ENCODE measurements at regions not wholly inside any gene's neighbourhood (a gene's known extent, or its start where the extent isn't known, plus 50 kb on each side); places are given as distances from the start of the nearest gene placed in this dataset.

DNA sequence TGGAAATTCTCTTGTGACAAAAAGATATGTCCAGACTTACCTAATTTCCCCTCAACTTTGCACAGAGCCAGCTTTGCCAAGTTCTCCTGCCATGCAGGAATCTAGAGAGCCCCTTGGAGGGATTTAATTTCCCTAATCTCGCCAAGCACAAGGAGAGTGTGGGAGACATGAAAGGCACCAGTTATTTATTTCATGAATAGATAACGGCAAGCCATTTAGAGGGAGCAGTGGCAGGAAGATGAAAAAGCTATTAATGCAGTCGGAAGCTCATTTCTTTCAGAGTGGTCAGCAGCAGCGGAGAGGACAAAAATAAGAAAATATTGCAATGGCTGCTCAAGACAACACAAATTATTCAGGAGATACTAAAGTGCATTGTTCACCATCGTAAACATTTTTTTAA lies 150.9 kb upstream of the WSCD2 start:
- no peak for DNase-seq (ENCODE audit: low spot score)

DNA sequence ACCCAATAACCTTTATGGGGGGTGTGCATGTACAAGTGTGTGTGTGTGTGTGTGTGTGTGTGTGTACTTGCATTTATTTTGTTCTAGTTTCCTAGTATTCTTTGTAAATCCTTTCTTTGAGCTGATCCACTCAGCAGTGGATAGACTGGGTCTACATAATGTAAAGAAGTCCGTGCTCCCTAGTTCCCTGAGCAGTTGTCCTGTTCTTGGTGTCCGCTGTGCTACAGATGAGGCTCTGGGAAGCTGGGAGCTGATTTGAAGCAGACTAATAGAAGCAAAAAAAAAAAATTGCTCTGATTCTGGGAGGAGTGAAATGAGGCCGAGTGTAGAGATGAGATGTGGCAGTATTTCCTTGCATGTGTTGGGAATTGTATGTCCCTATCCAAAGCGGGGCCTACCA lies 150.4 kb upstream of the WSCD2 start:
- no peak for DNase-seq (ENCODE audit: low spot score)

DNA sequence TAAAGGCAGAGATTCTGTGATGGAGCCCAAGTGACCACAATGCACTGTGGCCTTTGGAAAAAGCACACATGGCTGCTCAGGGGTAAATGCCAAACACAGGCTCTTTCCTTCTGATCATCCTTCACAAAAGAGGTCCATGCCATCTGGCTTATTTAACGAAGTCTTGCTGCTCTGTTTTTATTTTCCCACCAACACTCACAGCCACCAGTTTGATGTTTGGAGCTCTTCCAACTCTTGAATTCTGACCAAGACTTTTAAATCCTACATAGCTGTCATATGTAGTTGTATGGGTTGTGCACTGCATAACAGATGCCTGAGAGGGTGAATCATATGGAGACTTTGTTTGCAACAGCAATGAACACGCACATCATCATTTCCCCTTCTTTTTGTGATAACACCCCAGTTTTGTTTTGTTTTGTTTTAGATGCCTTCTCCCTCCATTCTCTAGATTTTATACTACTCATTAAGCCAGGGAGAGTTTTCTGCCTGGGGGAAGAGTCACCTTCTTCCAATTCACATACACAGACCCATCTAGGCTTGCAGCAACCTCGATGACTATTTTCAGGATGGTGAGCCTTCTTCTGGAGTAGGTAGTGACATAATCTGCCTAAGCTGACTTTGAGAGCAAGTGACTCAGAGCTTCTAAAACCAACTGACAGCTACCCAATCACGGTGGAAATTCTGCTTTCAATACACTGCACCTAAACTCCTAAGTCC lies 145.2 kb upstream of the WSCD2 start:
- no peak for DNase-seq (ENCODE audit: low spot score)

DNA sequence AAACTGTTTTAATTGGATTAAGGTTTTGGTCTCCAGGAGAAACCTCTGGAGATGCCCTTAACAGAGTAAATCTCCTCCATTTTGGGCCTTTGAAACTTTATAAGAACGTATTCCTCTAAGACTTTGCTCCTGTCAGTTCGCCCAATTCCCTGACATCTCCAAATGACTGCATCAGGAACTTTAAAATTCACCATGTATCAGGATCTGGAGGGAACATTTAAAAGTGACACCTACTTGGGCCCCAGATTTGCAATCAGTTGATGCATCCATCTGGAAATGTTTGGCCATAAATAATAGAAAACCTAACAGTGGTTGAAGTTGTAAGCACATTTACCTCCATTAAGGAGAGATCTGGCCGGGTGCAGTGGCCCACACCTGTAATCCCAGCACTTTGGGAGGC lies 144.1 kb upstream of the WSCD2 start:
- no peak for DNase-seq (ENCODE audit: low spot score)

DNA sequence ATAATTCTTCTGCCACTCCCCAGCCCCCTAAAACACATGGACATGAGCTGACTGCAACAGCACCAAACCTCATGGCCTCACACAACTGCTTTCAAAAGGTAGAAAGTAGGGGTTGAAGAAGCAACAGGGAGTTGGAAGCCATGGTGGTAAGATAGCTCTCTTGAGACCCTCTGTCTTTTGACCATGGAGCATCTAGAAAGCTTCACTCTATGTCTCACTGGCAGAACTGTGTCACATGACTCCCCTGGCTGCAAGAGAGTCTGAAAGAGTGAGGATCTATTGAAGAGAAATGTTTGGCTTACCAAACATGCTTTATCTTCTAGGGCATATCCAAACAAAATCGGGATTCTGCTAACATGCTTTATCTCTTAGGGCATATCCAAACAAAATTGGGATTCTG lies 142.9 kb upstream of the WSCD2 start:
- no peak for DNase-seq (ENCODE audit: low spot score)

DNA sequence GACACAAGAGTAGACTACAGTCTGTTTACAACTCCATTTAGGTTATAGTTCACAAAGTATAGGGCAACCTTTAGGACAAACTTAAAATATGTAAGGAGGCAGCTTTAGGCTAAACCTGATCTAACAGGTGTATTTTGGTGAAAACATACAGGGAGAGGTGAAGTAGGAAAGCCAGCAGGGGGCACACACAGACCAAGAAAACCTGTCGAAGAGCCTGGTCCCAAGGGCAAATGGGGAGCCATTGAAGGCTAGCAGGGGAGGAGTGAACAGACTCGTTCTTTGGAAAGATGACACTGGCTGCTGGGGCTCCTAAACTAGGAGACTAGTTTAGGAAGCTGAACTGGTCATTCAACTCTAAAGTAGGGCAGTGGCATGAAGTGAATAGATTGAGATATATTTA lies 138.8 kb upstream of the WSCD2 start:
- no peak for DNase-seq (ENCODE audit: low spot score)

DNA sequence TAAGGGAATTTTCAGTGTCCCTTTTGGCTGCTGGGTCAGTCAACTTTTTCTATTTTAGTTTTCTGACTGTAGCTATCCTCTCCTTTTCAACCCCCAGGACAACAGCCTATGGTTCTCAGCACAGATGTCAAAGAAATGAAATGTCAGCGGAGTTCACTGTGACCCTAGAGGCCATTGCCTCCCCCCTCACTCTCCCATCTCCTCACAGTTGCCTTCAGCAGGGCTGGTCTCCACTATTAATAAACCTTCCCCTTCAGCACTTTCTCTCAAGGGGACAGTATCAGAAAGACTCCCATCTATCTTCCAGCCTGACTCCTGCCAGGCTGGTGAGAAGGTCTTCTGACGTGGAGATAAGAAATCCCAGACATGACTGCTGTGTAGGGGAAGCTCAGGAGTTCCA lies 137.1 kb upstream of the WSCD2 start:
- no peak for DNase-seq (ENCODE audit: low spot score)

DNA sequence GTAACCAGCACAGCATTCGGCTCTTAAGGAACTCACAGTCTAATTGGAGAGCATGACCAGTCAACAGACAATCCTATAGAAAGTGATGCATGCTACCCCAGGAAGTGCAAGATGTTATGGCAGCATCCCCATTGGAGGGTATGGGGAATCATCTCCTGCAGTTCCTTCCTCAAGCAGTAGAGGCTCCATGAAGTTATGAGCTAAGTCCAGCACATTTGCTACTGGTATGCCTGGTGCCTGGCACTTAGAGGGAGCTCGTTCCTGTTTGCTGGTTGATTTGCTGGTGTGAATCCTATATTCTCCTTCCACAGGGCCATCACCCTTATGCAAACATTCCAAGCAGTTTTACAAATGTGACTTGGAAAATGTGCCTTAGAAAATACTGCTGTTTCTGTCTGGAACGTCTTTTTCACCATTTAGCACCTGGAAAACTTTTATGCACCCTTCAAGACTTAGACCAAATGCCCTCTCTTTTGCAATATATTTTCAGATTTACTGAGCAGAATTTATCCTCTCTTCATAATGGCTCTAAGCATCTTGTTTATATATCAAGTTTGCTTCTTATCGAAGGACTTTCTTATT lies 136.1 kb upstream of the WSCD2 start:
- no peak for DNase-seq (ENCODE audit: low spot score)

DNA sequence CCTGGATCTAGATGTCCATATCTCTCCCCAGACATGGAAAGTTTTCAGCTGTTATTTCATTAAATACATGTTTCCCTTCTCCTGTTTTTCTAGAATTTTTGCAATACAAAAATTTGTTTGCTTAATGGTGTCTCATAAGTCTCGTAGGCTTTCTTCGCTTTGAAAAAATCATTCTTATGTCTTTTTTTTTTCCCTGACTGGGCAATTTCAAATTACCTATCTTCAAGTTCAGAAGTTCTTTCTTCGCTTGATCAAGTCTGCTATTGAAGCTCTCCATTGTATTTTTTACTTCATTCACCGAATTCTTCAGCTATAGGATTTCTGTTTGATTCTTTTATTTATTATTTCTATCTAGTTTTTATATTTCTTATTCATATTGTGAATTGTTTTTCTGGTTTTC lies 130.2 kb upstream of the WSCD2 start:
- no peak for DNase-seq (ENCODE audit: low spot score)

DNA sequence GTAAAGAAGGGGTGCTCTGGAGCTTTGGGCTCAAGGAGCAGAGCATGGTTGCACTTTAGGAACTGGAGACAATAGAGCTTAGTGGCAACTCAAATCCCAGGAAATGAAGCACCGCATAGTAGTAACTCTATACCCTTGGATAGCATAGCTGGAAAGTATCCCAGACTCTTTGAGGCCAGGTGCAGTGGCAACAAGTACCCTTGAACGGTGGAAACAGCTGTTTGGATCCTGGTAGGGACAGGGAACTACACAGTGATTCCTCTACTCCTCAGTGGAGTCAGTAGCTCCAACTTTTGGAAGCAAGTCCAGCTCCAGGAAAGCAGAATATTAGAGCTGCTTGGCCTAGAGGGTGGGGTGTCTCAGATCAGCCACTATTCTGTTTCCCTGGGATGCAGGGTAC lies 129.0 kb upstream of the WSCD2 start:
- DNase-seq (ENCODE audit: low spot score), result no peak

DNA sequence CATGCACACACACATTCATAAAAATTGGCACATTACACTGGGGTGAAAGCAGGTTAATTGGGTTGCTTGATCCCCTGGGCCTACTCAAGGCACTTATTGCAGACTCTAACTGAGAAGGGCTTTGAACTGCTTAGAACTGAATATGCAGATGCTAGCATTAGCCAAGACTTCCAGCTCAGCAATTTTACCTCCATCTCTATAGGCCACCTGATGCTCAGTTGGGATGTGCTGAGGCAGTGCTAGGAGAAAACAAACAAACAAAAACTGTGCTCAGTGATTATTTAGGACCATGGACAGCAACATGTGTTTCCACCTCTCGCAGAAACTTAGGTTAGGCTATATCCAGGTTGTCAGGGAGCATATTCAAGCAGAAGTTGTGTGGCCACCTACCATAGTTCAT lies 124.8 kb upstream of the WSCD2 start:
- no peak for DNase-seq (ENCODE audit: low spot score)

DNA sequence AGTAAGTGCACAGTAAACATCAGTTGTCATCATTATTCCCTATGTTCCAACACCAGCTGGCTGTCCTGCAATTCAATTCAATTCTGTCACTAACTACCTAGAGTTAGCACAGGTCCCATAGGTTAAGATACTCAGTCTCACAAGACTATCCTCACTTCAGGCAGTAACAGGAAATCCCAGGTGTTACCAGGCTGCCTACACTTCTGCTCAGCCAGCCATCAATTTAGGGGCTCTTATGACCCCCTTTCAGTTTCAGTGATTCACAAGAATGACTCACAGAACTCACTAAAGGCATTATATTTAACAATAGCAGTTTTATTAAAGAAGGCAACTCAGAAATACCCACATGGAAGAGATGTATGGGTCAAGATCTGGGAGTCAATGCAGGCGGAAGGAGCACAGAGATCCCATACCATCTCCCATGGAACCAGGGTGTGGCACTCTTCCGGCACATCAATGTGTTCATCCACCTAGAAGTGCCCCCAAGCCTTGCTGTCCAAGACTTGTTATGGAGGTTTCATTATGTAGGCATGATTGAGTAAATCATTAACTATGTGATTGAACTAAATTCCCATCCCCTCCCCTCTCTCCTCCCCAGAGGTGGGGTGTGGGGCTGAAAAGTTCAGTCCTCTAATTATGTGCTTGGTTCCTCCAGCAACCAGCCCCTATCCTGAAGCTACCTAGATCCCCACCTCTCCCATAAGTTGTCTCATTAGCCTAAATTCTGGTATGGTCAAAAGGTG lies 120.8 kb upstream of the WSCD2 start:
- no peak for DNase-seq (ENCODE audit: low spot score)

DNA sequence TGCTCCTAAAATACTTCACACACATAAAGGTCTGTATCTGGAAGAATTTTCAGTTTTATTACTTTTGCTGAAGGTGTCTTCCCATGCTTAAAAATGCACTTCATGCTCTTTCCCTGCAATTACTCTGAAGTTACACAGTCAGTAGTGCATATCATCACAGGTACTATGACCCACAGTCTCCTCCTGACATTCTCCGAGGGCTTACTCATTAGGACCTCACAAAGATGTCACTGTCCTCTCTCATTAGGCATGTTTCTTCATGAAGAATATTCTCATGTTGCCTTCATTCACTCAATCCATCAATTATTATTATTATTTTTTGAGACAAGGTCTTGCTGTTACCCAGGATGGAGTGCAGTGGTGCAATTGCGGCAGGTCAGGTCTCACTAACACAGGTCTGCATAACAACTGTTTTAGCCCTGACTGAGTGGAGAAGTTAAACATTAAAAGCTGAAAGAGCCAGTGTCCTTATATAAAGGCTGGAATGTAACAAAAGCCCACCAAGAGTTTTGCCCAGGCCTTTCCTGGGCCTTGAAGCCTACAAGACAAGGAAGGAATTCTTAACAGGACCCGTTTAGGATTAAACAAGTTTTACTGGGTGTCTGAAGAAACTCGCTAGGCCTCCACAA lies 119.5 kb upstream of the WSCD2 start:
- no peak for DNase-seq (ENCODE audit: low spot score)

DNA sequence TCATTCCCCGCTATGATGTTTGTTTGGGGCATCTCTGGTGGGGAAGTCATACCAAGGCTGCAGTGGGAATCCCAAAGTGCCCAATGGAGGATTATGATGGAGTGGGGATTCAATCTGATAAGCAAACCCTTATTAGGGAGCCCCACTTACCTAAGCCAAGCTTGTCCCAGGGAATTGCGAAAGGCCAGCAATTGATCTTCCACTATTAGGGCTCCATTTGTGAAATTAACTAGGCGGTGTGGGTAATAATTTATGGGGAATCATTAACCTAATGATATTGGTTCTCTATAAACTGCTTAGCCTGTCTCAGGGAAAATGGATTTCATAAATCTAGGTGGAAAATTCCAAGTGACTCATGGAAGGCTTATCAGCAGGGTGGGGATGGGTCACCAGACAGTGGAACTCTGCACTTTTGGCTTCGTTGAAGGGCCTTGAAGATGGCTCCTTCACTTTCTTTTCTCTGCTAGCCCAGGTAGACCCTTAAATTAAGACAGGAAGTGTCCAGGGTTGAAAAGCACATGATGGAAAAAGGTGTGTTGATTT lies 113.0 kb upstream of the WSCD2 start:
- DNase-seq (ENCODE audit: low spot score), result no peak

DNA sequence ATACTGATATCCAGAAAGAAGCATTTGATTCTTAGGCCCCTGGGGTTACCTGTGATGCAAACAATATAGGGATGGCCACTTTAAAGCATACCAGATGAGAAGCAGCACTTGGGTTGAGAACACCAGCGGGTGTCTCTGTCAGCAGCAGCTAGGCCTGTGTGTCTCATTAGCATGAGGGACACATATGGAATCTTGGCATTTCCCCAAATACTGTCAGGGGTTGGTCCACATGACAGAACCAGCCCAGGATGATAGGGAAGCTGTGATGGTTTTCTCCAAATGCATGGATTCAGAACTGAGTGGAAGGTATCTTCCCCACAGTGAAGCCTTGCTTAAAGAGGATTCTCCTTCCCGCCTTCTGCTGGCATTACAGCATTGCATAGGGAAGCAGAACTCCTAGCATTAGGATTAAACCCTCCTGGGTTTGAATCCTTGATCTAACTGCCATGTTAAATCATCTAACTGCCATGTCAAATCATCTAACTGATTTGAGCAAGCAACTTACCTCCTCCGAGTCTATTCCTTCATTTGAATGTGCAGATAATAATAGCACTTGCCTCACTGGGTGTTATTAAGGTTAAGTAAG lies 111.5 kb upstream of the WSCD2 start:
- peak; percentile 3 for DNase-seq (ENCODE audit: low spot score)

DNA sequence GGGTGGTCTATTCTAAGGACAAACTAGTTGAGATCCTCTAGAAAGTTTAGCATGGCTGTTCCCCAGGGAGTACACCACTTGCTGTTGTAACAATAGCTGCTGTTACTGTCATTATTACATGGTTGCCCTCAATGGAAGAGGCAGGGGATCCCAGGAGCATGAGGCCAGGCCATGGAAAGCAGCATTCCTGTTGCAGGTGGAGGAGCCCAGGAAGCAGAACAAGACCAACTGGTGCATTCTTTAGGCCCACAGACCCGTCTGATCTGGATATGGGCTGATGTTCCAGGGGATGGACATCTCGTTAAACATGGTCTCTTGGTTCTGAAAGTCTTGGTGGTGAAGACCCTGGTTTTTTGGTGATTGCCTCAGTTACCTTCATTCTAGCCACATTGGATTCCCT lies 109.2 kb upstream of the WSCD2 start:
- no peak for DNase-seq (ENCODE audit: low spot score)

DNA sequence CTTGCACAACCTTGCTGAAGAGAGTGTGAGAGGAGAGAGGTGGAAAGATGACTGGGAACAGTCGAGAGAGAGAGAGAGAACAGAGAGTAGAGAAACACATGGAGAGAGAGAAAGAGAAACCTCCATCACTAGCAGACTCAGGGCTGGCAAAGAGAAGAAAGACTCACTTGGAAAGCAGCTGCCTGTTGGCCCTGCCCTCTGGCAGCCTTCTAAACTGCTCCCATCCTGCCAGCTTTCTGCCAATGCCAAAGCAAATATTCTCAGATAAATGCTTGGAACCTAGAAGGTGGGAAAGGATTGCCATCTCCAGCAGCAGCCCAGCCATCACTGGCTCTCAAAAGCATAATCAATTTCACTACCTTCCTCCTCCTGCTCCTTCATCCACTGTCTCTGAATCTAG lies 107.9 kb upstream of the WSCD2 start:
- DNase-seq (ENCODE audit: low spot score), result no peak

DNA sequence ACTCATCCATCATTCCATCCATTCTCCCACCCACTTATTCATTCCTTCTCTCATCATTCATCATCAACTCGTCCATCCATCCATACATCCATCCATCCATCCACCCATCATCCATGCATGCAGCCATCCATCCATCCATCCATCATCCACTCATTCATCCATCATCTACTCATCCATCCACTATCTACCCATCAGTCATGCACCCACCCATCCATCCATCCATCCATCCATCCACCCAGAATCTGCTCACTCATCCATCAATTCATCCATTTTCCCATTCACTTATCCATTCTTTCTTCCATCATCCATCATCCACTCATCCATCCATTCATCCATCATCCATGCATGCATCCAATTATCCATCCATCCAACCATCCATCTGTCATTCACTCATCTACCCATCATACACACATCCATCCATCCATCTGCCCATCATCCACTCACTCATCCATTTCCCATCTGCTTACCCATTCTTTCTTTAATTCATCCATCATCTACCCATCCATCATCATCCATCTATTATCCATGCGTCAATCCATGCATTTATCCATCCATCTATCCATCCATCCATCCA lies 107.1 kb upstream of the WSCD2 start:
- DNase-seq (ENCODE audit: low spot score), result no peak

DNA sequence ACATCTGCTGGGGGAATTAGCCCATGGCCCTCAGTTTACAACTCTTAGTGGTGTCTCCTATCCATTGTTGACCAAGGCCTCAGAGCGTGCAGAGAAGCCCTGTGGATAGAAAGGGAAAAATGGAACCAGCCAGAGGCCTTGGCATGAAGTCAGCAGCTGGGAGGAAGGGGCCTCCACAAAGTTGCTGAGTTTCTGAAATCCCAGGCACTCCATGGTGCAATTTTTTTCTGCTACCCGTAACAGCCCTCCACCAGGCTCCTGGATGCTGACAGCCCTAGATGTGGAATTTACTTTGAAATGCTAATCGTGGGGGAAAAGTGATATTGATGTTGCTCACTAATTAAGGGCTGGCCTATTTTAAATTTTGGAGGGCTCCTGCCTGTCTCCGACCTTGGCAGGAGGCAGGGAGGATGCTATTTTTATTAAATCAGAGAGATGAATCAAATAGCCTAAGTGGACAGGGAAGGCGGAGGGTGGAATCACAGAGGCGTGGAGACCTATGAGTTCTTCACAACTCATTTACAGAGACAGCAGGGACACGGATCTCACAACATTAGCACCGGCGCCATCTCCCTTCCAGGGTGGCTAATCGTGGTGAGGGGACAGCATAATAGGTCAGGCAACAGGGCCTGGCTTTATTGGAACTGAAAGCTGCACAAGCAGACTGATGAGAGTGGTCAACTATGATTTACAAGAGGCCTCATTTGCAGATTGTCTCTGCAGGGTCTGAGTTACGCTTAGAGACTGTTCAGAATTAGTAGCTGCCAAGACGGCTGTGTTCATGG lies 99.8 kb upstream of the WSCD2 start:
- no peak for DNase-seq (ENCODE audit: low spot score)

DNA sequence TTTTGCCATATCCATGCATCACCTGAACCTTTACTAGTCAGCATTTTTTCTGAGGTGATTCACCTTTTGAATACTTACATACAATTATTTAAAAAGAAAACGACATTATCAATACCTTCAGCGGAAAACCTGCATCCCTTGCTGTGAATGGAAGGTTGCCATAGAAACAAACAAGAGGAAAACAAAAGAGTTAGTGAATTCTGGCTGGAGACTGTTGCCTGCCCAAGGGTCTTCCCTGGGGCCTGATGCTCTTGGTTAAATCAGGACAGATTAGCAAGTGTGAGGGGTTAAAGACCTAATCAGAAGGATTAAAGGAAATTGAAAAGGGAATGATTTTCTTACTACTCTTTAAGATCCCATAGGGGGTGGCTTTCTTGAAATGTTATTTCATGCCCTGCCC lies 96.0 kb upstream of the WSCD2 start:
- no peak for DNase-seq (ENCODE audit: low spot score)

DNA sequence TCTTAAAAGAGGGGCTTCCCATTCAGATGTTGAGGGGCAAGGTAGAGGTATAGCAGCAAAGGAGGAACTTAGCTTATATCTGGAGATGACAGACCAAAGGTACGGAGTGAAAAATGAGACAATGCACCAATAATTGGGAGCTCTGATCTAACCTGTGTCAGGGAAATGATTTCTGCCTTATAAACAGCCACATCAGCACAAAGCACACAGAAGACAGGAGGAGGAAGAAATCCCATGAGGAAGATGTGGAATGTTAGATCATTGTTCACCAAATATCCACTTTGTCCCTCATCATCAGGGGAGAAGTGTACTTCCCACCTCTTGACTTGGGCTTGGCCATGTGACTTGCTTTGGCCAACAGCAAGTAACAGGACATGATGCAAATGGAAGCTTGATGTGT lies 93.7 kb upstream of the WSCD2 start:
- DNase-seq (ENCODE audit: low spot score), result no peak

All from globus pallidus (tissue), 1 donor.